ENCODE measurements at regions not wholly inside any gene's neighbourhood (a gene's known extent, or its start where the extent isn't known, plus 50 kb on each side); places are given as distances from the start of the nearest gene placed in this dataset.

- Histone ChIP-seq H3K9me3 (no peaks in the 10 kb centered on the region), H3K27ac (peak overlapping the region in 1 of 2 experiments; percentile 39; a peak in 2 of 6 replicates), H3K4me3 (no peak overlapping the region), H3K4me1 (peaks cover 23% of the 10 kb centered on the region; the same call in 2 of the 3 replicates), H3K4me2 (peak overlapping the region; percentile 50)
- ChIA-PET POLR2A (interaction anchor here (1.0 kb wide), 1 partner anchor 91 kb away, joined by 3 read pairs; no protein-coding TSS in a partner anchor), CTCF (no interaction called here)
- TF ChIP-seq TP53 (CRISPR knock-in tag; IDR thresholded peaks at IDR 0.05) (no peak), KDM1A (IDR thresholded peaks at IDR 0.05; ENCODE audit: low read depth) (no peak), CHD4 (IDR thresholded peaks at IDR 0.05; ENCODE audit: borderline replicate concordance) (no peak), HOXB13 (CRISPR knock-in tag; IDR thresholded peaks at IDR 0.05; ENCODE audit: low read depth) (no peak), FOSL2 (IDR thresholded peaks at IDR 0.05) (0 out of 2 replicates have a peak, but pooled peaks have one; percentile 9), FOSL2 (CRISPR knock-in tag; IDR thresholded peaks at IDR 0.05) (peak; percentile 57), NR3C1 (IDR thresholded peaks at IDR 0.05) (no peak), USF2 (IDR thresholded peaks at IDR 0.05) (no peak), E2F6 (IDR thresholded peaks at IDR 0.05; ENCODE audit: borderline replicate concordance, low read depth) (no peak)
- ATAC-seq = peak; percentile 71 to 73
- WGBS (ENCODE audit: missing lambda C conversion rate) = 18% methylated on average over 4 of the region's 4 CpGs
- no peak for FAIRE-seq
- DNase-seq (ENCODE audit: low read depth in 1 of 2, low spot score in 1 of 2) = peak in 1 of 2 experiments; percentile 15
Observed at GRCh38 chr20:24379484-24379927, 89.9 kb upstream of the SYNDIG1 start.

GRCh38 chr20:24378661-24379483 is 90.6 kb upstream of the SYNDIG1 start:
- no peak for TF ChIP-seq KDM5A (IDR thresholded peaks at IDR 0.05)
- no peak for TF ChIP-seq CHD2 (IDR thresholded peaks at IDR 0.05; ENCODE audit: low read length, partially characterized antibody)
- H3K9me3 ChIP-seq = no peaks in the 10 kb centered on the region
- H3K4me1 ChIP-seq = peaks cover 23% of the 10 kb centered on the region; the same call in 2 of the 3 replicates
- FAIRE-seq (no peak), DNase-seq (ENCODE audit: low read depth in 1 of 2, low spot score in 1 of 2) (no peak), ATAC-seq (peak; percentile 21 to 26; a peak in 1 of 6 replicates)
- H3K27ac ChIP-seq = peak overlapping the region; percentile 39 to 50; a peak in 3 of 6 replicates
- H3K4me2 ChIP-seq = peak overlapping the region; percentile 50
- H3K4me3 ChIP-seq = no peak overlapping the region
- ChIA-PET CTCF (interaction anchor here (0.6 kb wide), 2 partner anchors 223 to 730 kb away, joined by 3 read pairs; no protein-coding TSS in a partner anchor), POLR2A (interaction anchor here (1.0 kb wide), 1 partner anchor 91 kb away, joined by 3 read pairs; no protein-coding TSS in a partner anchor)
- WGBS (ENCODE audit: missing lambda C conversion rate) = 40% methylated on average over 6 of the region's 6 CpGs

- Histone ChIP-seq H3K9me3 (no peaks in the 10 kb centered on the region), H3K27ac (peak overlapping the region; percentile 46 to 51; a peak in 4 of 6 replicates), H3K4me2 (peak overlapping the region; percentile 40; the same call in 2 of the 3 replicates), H3K4me1 (peaks cover 23% of the 10 kb centered on the region; the same call in 2 of the 3 replicates), H3K4me3 (no peak overlapping the region)
- peak; percentile 51 for TF ChIP-seq NFE2L2 (conservative IDR thresholded peaks at IDR 0.05; ENCODE audit: low read length)
- no peak for TF ChIP-seq E2F6 (IDR thresholded peaks at IDR 0.05; ENCODE audit: borderline replicate concordance, low read depth)
- TF ChIP-seq MAFK (IDR thresholded peaks at IDR 0.05; ENCODE audit: partially characterized antibody) = peak; percentile 89
- no peak for TF ChIP-seq FOSL2 (IDR thresholded peaks at IDR 0.05)
- TF ChIP-seq FOSL2 (CRISPR knock-in tag; IDR thresholded peaks at IDR 0.05) = peak; percentile 21; the same call in 1 of the 2 replicates
- 47% methylated on average over 2 of the region's 2 CpGs for WGBS (ENCODE audit: missing lambda C conversion rate)
- DNase-seq (ENCODE audit: low read depth in 1 of 2, low spot score in 1 of 2) = peak in 1 of 2 experiments; percentile 29
- POLR2A ChIA-PET = no interaction called here
- CTCF ChIA-PET = no interaction called here
- no peak for ATAC-seq
- FAIRE-seq = peak; percentile 78
Observed at GRCh38 chr20:24376311-24377099, 92.9 kb upstream of the SYNDIG1 start.

GRCh38 chr20:24373372-24373771 is 96.1 kb upstream of the SYNDIG1 start:
- no peak for DNase-seq (ENCODE audit: low read depth in 1 of 2, low spot score in 1 of 2)
- no peak for FAIRE-seq
- ChIA-PET CTCF (no interaction called here), POLR2A (no interaction called here)
- H3K4me1 ChIP-seq = peaks cover 10% of the 10 kb centered on the region; the same call in 2 of the 3 replicates
- H3K27ac ChIP-seq = no peak overlapping the region
- WGBS (ENCODE audit: missing lambda C conversion rate) = 52% methylated on average over 3 of the region's 3 CpGs
- H3K9me3 ChIP-seq = no peaks in the 10 kb centered on the region
- no peak for ATAC-seq
- H3K4me3 ChIP-seq = no peak overlapping the region
- TF ChIP-seq PHF8 (IDR thresholded peaks at IDR 0.05; ENCODE audit: borderline replicate concordance, low read depth) = no peak
- no peak for TF ChIP-seq HMGXB4 (CRISPR knock-in tag; IDR thresholded peaks at IDR 0.05; ENCODE audit: borderline replicate concordance)
- TF ChIP-seq FOXS1 (CRISPR knock-in tag; IDR thresholded peaks at IDR 0.05) = no peak
- TF ChIP-seq POLR2A (IDR thresholded peaks at IDR 0.05; ENCODE audit: low read length) = no peak
- TF ChIP-seq MAX (IDR thresholded peaks at IDR 0.05) = no peak
- TF ChIP-seq KDM5A (IDR thresholded peaks at IDR 0.05) = no peak
- TF ChIP-seq POLR2AphosphoS2 (conservative IDR thresholded peaks at IDR 0.05; ENCODE audit: low read length) = no peak
- TF ChIP-seq BHLHE40 (IDR thresholded peaks at IDR 0.05; ENCODE audit: low read depth, low read length) = no peak
- H3K4me2 ChIP-seq = no peak overlapping the region

Measured in A549 (cell line).